GM21786 (cell line): ENCODE measurements at regions not wholly inside any gene's neighbourhood (a gene's known extent, or its start where the extent isn't known, plus 50 kb on each side); places are given as distances from the start of the nearest gene placed in this dataset.

Source experiments
- ATAC-seq: cut with Tn5 transposase; IDR thresholded peaks from one replicate; pipeline ENCODE4 v1.9.1; 2021; ENCODE audit not compliant: unreplicated experiment

GRCh38 chr3:81439108-81439507 lies 322.3 kb downstream of the GBE1 start:
- no peak for ATAC-seq

- ATAC-seq: no peak
These were observed 323.8 kb downstream of the GBE1 start for GRCh38 chr3:81437683-81438082.

GRCh38 chr3:81436182-81436581 lies 325.3 kb downstream of the GBE1 start:
- ATAC-seq: no peak

- no peak for ATAC-seq
These were observed 326.4 kb downstream of the GBE1 start for GRCh38 chr3:81435050-81435449.

DNA sequence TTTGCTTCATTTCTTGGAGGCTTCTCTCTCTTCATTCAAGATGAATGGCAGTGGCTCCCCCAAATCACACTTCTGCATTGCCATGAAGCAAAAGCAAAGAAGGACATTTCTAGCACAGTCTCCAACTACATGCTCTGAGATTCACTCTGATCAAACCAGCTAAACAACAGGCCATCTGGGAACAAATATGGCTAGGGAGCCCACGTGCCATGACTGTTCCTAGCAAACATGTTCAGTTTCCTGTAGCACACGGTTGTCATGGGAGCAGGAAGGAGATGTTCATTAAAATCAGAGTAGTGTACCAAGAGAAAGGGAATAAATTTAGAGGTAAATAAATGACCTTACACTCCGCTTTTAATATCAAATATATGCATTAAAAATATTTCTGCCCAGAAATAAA lies 327.3 kb downstream of the GBE1 start:
- no peak for ATAC-seq

GRCh38 chr3:81433675-81434074 lies 327.8 kb downstream of the GBE1 start:
- no peak for ATAC-seq

- ATAC-seq: no peak
These were observed 329.0 kb downstream of the GBE1 start for GRCh38 chr3:81432456-81432855.

DNA sequence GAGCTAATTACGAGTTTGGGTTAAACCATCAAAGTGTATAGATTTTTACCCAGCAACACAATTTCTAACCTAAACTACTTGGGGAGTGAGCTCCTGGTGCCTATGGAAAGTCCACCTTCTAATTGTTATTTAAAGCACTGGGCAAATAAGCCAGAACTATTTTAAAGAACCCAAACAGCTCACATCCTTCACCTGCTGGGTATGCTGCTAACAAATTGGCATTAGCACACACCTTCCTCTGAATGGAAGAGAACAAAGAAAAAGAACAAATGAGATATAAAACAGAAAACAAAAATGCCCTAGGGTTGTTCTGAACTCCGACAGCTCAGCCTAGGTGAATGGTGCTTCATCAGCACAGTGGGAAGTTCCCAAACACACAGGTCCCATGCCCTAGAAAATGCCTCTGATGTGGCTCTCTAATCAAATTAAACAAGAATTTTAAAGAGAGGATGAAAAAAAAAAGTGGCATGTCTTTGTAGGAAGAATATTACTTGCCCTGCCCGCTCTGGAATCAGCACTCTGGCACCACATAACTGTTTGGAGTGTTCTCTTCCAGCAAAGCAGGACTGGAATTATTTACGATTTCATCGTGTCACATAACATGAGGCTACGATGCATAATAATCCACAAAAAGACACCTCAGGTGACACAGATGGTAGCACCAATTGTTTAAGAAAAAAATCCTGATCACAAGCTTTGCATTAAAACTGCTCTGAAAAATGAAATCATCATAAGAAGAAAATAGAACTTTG lies 334.4 kb downstream of the GBE1 start:
- no peak for ATAC-seq

- ATAC-seq: no peak
These were observed 336.1 kb downstream of the GBE1 start for GRCh38 chr3:81425198-81425868.

DNA sequence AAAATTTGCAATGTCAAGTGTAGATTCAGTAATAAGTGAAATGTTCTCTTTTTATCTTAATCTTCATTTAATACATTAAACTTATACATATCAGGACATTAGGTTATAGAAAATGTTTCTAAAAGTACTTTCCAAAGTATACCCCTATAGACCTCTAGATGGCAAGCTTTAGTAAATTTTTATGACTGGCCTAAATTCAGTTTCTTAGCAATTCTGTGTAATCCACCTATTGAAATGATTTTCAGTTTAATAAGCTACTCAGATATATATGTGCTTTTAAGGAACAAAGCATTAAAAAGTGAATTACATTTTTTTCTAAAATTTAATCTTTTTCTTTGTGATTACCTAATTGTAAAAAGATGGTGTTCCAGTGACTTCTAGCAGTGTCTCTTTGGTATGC lies 342.2 kb downstream of the GBE1 start:
- no peak for ATAC-seq

DNA sequence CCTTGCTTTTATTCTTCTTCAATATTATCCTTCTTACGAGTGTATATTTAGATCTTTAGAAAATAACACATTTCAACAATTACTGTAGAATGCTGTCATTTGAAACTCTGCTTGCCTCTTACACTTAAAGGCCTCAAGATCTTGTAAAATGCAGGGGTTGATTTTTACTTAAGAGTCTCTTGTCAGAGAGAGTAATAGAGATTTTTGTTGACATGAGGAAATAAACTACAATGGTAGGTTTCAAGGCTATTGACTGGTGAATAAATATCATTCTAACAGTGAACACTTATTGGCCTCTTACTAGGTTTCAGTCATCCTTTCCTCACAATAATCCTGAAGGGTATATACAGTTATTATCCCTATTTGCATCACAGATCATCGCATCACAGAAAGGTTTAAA lies 344.6 kb downstream of the GBE1 start:
- no peak for ATAC-seq

DNA sequence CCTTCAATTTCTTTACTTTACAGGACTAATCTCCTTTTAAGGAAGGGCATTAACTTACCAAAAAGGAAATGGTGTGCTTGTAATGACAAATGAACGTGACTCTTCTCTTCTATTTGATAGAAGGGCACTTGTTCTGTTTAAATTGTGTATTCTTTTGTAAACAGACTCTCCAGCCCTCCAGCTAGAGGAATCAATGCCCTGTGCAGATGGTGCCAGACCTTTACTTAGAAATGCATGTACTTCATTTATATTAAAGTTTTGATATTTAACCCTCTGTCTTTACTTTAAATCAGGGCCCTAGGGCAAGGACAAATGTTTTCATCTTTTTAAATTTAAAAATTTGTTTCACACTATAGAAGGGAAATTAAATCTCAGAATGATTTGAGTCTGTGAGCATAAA lies 355.1 kb downstream of the GBE1 start:
- ATAC-seq: no peak

GRCh38 chr3:81395739-81396513 lies 365.5 kb downstream of the GBE1 start:
- no peak for ATAC-seq

- no peak for ATAC-seq
These were observed 366.6 kb downstream of the GBE1 start for GRCh38 chr3:81394651-81395524.

- no peak for ATAC-seq
These were observed 368.2 kb downstream of the GBE1 start for GRCh38 chr3:81393251-81393650.

GRCh38 chr3:81390796-81391195 lies 370.6 kb downstream of the GBE1 start:
- ATAC-seq: no peak

DNA sequence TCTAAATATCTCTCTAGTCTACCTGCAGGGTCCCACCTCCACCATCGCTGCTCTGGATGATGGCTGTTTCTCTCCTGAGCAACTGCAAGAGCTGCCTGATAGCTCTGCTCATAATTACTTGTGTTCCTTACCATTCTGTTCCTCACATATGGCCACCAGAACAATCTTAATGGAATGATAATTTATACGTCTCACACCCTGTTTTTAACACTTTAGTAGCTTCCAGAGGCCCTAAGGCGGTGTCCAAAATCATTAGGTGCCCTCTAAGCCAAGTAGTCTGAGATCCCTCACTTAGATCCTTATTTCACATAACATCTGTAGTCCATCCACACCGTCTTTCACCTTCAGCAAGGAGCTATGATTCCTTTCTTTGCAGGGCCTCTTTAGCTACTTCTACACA lies 373.3 kb downstream of the GBE1 start:
- no peak for ATAC-seq

- ATAC-seq: no peak
These were observed 379.0 kb downstream of the GBE1 start for GRCh38 chr3:81382470-81382869.

DNA sequence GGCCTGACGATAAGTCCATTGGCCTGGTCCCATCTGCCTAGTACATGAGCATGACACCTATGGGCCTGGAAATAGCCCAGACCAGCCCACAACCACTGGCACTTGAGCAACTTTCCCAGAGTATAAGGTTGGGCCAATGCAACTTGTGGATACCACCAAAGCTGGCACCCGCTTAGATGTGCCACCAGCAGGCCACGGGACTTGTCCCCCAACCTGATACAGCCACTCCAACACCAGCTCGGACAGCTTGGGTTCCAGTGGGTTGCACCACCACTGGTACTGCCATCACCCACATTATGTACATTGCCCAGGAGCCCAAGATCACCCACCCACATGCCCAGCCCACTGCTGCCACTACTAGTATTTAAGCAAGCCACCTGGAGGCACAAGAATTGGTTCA lies 381.2 kb downstream of the GBE1 start:
- no peak for ATAC-seq

DNA sequence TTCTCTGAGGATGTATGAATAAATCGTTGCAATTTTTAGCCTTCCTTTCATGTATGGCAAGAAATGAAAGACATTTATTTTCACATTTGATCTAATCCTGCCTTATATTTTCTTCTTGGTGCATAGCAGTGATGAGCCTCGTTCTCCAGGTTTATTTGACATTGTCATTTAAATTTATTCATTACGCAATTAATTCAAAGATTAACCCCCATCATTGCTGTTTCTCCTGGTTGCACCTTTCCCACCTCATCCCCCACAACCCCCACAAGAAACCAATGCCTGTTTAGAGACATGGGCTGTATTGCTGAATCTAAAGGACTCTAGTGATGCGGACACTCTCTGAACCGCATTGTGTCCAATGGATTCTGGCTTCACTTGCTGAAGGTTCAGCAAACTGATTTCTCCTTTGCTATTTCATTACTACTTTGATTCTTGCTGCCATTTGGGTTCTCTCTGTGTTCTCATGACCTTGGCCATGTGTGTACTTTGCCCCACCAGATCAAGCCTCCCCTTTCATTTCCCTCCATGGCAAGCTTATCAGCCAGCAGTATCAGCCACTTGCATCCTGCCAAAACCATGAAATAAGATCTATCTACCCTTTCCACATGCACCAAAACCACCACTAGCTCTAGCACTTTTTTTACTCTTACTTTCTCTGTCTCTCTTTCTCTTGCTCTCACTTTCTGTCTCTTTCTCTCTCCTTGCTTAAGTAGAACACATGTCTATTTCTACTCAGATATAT lies 382.7 kb downstream of the GBE1 start:
- no peak for ATAC-seq
